ENCODE measurements at regions not wholly inside any gene's neighbourhood (a gene's known extent, or its start where the extent isn't known, plus 50 kb on each side); places are given as distances from the start of the nearest gene placed in this dataset.

GRCh38 chr12:87783467-87783866, 245.7 kb downstream of the C12orf50 start:
- Histone ChIP-seq H3K36me3 (ENCODE audit: control insufficient read depth, insufficient read depth, low read length) (no peaks in the 10 kb centered on the region), H3K9me3 (ENCODE audit: control insufficient read depth, insufficient read depth, low read length) (peaks cover 3% of the 10 kb centered on the region), H3K4me3 (ENCODE audit: low read length) (no peak overlapping the region), H3K27me3 (ENCODE audit: control insufficient read depth, insufficient read depth, low read length) (no peaks in the 10 kb centered on the region), H3K4me1 (ENCODE audit: control insufficient read depth, insufficient read depth, low read length) (no peaks in the 10 kb centered on the region), H3K27ac (ENCODE audit: low read length) (no peak overlapping the region)
- peaks cover 17 to 20% of the 10 kb centered on the region in 2 donors for H3K9me3 Mint-ChIP-seq
- WGBS (ENCODE audit: insufficient coverage): 92% methylated on average over 8 of the region's 8 CpGs
- TF ChIP-seq, protein P1, sequence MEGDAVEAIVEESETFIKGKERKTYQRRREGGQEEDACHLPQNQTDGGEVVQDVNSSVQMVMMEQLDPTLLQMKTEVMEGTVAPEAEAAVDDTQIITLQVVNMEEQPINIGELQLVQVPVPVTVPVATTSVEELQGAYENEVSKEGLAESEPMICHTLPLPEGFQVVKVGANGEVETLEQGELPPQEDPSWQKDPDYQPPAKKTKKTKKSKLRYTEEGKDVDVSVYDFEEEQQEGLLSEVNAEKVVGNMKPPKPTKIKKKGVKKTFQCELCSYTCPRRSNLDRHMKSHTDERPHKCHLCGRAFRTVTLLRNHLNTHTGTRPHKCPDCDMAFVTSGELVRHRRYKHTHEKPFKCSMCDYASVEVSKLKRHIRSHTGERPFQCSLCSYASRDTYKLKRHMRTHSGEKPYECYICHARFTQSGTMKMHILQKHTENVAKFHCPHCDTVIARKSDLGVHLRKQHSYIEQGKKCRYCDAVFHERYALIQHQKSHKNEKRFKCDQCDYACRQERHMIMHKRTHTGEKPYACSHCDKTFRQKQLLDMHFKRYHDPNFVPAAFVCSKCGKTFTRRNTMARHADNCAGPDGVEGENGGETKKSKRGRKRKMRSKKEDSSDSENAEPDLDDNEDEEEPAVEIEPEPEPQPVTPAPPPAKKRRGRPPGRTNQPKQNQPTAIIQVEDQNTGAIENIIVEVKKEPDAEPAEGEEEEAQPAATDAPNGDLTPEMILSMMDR (IDR thresholded peaks at IDR 0.05): no peak
- DNase-seq (no peak), ATAC-seq (no peak)
- no peaks in the 10 kb centered on the region for H3K27me3 Mint-ChIP-seq (ENCODE audit: low read depth in 2 of 2)
- H3K4me1 Mint-ChIP-seq: no peaks in the 10 kb centered on the region
- H3K27ac Mint-ChIP-seq: no peak overlapping the region
- H3K4me3 Mint-ChIP-seq: no peak overlapping the region
- H3K36me3 Mint-ChIP-seq: peaks cover 8% of the 10 kb centered on the region
- intact Hi-C loops (cut with micrococcal nuclease): no loop called here

DNA sequence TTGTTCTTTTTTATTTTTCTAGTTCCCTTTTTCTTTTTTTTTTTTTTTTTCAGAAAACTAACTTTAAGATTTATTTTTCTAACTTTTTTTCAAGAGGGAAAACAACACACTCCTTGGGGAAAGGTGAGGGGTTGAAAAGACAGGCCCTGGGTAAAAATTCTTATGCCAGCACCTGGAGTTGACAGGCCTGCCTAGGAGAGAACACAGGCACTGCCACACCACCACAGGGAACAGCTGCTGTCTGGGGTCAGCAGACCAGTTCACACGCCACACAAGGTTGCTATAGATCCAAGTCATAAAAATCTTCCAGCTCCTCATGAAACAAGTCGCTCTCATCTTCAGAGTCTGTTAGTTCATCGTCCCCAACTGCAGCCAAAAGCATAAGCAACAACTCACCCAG, 246.4 kb downstream of the C12orf50 start:
- DNase-seq: no peak
- H3K27me3 ChIP-seq (ENCODE audit: control insufficient read depth, insufficient read depth, low read length): no peaks in the 10 kb centered on the region
- Mint-ChIP-seq H3K4me3 (no peak overlapping the region), H3K4me1 (no peaks in the 10 kb centered on the region), H3K36me3 (peaks cover 8% of the 10 kb centered on the region), H3K27ac (no peak overlapping the region), H3K9me3 (peaks cover 19 to 21% of the 10 kb centered on the region in 2 donors), H3K27me3 (ENCODE audit: low read depth in 2 of 2) (no peaks in the 10 kb centered on the region)
- intact Hi-C loops (cut with micrococcal nuclease): no loop called here
- H3K27ac ChIP-seq (ENCODE audit: low read length): no peak overlapping the region
- no peak for ATAC-seq
- H3K36me3 ChIP-seq (ENCODE audit: control insufficient read depth, insufficient read depth, low read length): no peaks in the 10 kb centered on the region
- H3K4me1 ChIP-seq (ENCODE audit: control insufficient read depth, insufficient read depth, low read length): no peaks in the 10 kb centered on the region
- peaks cover 3% of the 10 kb centered on the region for H3K9me3 ChIP-seq (ENCODE audit: control insufficient read depth, insufficient read depth, low read length)
- H3K4me3 ChIP-seq (ENCODE audit: low read length): no peak overlapping the region
- 88% methylated on average over 3 of the region's 3 CpGs for WGBS (ENCODE audit: insufficient coverage)
- TF ChIP-seq, protein P1 (IDR thresholded peaks at IDR 0.05): no peak

- Mint-ChIP-seq H3K9me3 (peaks cover 16 to 19% of the 10 kb centered on the region in 2 donors), H3K36me3 (peaks cover 8% of the 10 kb centered on the region), H3K4me1 (no peaks in the 10 kb centered on the region), H3K27ac (no peak overlapping the region), H3K27me3 (ENCODE audit: low read depth in 2 of 2) (no peaks in the 10 kb centered on the region), H3K4me3 (no peak overlapping the region)
- Histone ChIP-seq H3K9me3 (ENCODE audit: control insufficient read depth, insufficient read depth, low read length) (peaks cover 3% of the 10 kb centered on the region), H3K27ac (ENCODE audit: low read length) (no peak overlapping the region), H3K4me3 (ENCODE audit: low read length) (no peak overlapping the region), H3K4me1 (ENCODE audit: control insufficient read depth, insufficient read depth, low read length) (no peaks in the 10 kb centered on the region), H3K27me3 (ENCODE audit: control insufficient read depth, insufficient read depth, low read length) (no peaks in the 10 kb centered on the region), H3K36me3 (ENCODE audit: control insufficient read depth, insufficient read depth, low read length) (no peaks in the 10 kb centered on the region)
- DNase-seq: no peak
- 66% methylated on average over 2 of the region's 2 CpGs for WGBS (ENCODE audit: insufficient coverage)
- intact Hi-C loops (cut with micrococcal nuclease): no loop called here
- TF ChIP-seq, protein P1 (IDR thresholded peaks at IDR 0.05): no peak
- ATAC-seq: no peak
These were observed 249.2 kb downstream of the C12orf50 start for GRCh38 chr12:87779858-87780498.

- no peak overlapping the region for H3K27ac Mint-ChIP-seq
- 75% methylated on average over 2 of the region's 2 CpGs for WGBS (ENCODE audit: insufficient coverage)
These were observed 250.2 kb downstream of the C12orf50 start for GRCh38 chr12:87779016-87779415.

More at GRCh38 chr12:87779016-87779415, 250.2 kb downstream of the C12orf50 start:
- H3K4me1 ChIP-seq (ENCODE audit: control insufficient read depth, insufficient read depth, low read length): no peaks in the 10 kb centered on the region
- Mint-ChIP-seq H3K27me3 (ENCODE audit: low read depth in 2 of 2) (no peaks in the 10 kb centered on the region), H3K36me3 (peaks cover 8% of the 10 kb centered on the region), H3K9me3 (peaks cover 16 to 19% of the 10 kb centered on the region in 2 donors), H3K4me1 (no peaks in the 10 kb centered on the region), H3K4me3 (no peak overlapping the region)
- H3K27me3 ChIP-seq (ENCODE audit: control insufficient read depth, insufficient read depth, low read length): no peaks in the 10 kb centered on the region
- ATAC-seq (no peak), DNase-seq (no peak)
- TF ChIP-seq, protein P1 (IDR thresholded peaks at IDR 0.05): no peak
- H3K27ac ChIP-seq (ENCODE audit: low read length): no peak overlapping the region
- H3K4me3 ChIP-seq (ENCODE audit: low read length): no peak overlapping the region
- intact Hi-C loops (cut with micrococcal nuclease): no loop called here
- peaks cover 3% of the 10 kb centered on the region for H3K9me3 ChIP-seq (ENCODE audit: control insufficient read depth, insufficient read depth, low read length)
- no peaks in the 10 kb centered on the region for H3K36me3 ChIP-seq (ENCODE audit: control insufficient read depth, insufficient read depth, low read length)
